Spleen (tissue), 7 donors: ENCODE measurements at regions not wholly inside any gene's neighbourhood (a gene's known extent, or its start where the extent isn't known, plus 50 kb on each side); places are given as distances from the start of the nearest gene placed in this dataset.

Experiments
- POLR2A ChIP-seq, 3 donors: fragments of 450-650 bp; IDR thresholded peaks; one replicate each; pipeline ENCODE4 v1.5.1; 2017; ENCODE audit warnings: antibody characterized with exemption in 3 of 3, mild to moderate bottlenecking in 1 of 3
- POLR2AphosphoS5 ChIP-seq, 3 donors: sonication (generic); formaldehyde crosslinking; IDR thresholded peaks; one replicate each; pipeline ENCODE4 v1.5.1; 2017; ENCODE audit warnings: antibody characterized with exemption in 3 of 3
- TF ChIP-seq, protein P1 (sequence below), 11 experiments: fragments of 200-600 bp in 7 of 11; fragments of 450-650 bp in 4 of 11; sonication (generic) in 4 of 11; IDR thresholded peaks in 8 of 11; conservative IDR thresholded peaks in 3 of 11; 1 replicate in 7 of 11; 2 replicates in 4 of 11; pipeline versions ENCODE4 v1.4.0 to v1.8.0; 2016 to 2021; ENCODE audit warnings: antibody characterized with exemption in 11 of 11, inconsistent platforms in 4 of 11, mild to moderate bottlenecking in 1 of 11
- donor health status: DM: no; HTN: no; CAD: no; lungs with moderate emphysema.
- donor health status: DM: no; HTN: no; CAD: no.
- donor health status: DM: no; HTN: no; CAD: no.

DNA sequence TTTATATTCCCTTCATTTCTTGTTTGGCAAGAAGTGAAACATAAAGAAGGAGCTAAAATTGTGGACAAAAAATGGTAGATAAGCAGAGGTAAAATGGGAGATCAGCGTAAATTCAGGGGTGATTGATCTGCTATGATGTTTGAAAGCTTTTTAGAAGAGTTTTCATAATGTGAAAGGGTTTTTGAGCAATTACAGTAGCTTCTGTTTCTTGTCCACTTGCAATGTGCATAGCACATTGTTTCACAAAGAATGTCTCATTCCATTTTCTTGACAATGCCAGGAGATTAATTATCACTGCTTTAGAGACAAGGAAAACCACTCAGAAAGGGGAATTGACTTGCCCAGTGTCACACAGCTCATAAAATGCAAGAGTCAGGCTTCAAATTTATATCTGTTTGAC lies 65.9 kb upstream of the PLPPR4 start:
- TF ChIP-seq POLR2AphosphoS5 (IDR thresholded peaks at IDR 0.05) = no peak
- TF ChIP-seq POLR2A (IDR thresholded peaks at IDR 0.05) = no peak
- TF ChIP-seq, protein P1, sequence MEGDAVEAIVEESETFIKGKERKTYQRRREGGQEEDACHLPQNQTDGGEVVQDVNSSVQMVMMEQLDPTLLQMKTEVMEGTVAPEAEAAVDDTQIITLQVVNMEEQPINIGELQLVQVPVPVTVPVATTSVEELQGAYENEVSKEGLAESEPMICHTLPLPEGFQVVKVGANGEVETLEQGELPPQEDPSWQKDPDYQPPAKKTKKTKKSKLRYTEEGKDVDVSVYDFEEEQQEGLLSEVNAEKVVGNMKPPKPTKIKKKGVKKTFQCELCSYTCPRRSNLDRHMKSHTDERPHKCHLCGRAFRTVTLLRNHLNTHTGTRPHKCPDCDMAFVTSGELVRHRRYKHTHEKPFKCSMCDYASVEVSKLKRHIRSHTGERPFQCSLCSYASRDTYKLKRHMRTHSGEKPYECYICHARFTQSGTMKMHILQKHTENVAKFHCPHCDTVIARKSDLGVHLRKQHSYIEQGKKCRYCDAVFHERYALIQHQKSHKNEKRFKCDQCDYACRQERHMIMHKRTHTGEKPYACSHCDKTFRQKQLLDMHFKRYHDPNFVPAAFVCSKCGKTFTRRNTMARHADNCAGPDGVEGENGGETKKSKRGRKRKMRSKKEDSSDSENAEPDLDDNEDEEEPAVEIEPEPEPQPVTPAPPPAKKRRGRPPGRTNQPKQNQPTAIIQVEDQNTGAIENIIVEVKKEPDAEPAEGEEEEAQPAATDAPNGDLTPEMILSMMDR (IDR thresholded peaks at IDR 0.05 in 8 of 11, conservative IDR thresholded peaks at IDR 0.05 in 3 of 11) = no peak
